B cell (primary cell): ENCODE measurements at regions not wholly inside any gene's neighbourhood (a gene's known extent, or its start where the extent isn't known, plus 50 kb on each side); places are given as distances from the start of the nearest gene placed in this dataset.

Experiments used
- ATAC-seq: fragments of 200-7000 bp; cut with Tn5 transposase; one replicate; pipeline ENCODE4 v1.10.0; 2021; ENCODE audit warnings: low read depth, mild to moderate bottlenecking, moderate number of reproducible peaks, moderate library complexity
- CTCF ChIA-PET: fragments of 350-600 bp; sonication (Branson Sonifier 250); formaldehyde crosslinking; loops from one replicate; lab custom pipeline; 2021; ENCODE audit warnings: antibody characterized with exemption, inconsistent platforms; lab: Charles Lee
- POLR2A ChIA-PET: fragments of 350-600 bp; sonication (Branson Sonifier 250); formaldehyde crosslinking; loops from one replicate; lab custom pipeline; 2021; ENCODE audit warnings: antibody characterized with exemption; lab: Charles Lee
- DNase-seq: peaks from one replicate; pipeline ENCODE4 v3.0.0; 2013
- H2AFZ ChIP-seq: 2 replicates; pipeline ENCODE4 v1.6.1; 2012; ENCODE audit warnings: mild to moderate bottlenecking, low read depth, low read length; ENCODE audit not compliant: insufficient read depth, poor library complexity, severe bottlenecking
- H3K27ac ChIP-seq, 2 donors: 1 replicate in 1 of 2; 2 replicates in 1 of 2; pipeline ENCODE4 v1.5.1; 2012 to 2013; ENCODE audit warnings: low read length in 2 of 2, mild to moderate bottlenecking in 2 of 2, moderate library complexity in 1 of 2
- H3K27me3 ChIP-seq, 4 experiments: fragments of 200-600 bp in 1 of 4; sonication (generic) in 1 of 4; replicated peaks in 1 of 4; 1 replicate in 2 of 4; 2 replicates in 2 of 4; pipeline versions ENCODE4 v1.6.1 to v1.7.0; 2013 to 2016; ENCODE audit warnings: low read length in 3 of 4, mild to moderate bottlenecking in 2 of 4, mixed read lengths in 1 of 4, moderate library complexity in 1 of 4; ENCODE audit not compliant: insufficient read depth in 4 of 4, control insufficient read depth in 3 of 4; ENCODE audit errors: control extremely low read depth in 1 of 4
- H3K36me3 ChIP-seq, 2 experiments: replicated peaks in 1 of 2; 1 replicate in 1 of 2; 2 replicates in 1 of 2; pipeline versions ENCODE4 v1.6.1 to v1.7.1; 2013; ENCODE audit warnings: low read length in 1 of 2; ENCODE audit not compliant: insufficient read depth in 2 of 2, control insufficient read depth in 1 of 2; ENCODE audit errors: control extremely low read depth in 1 of 2, extremely low read depth in 1 of 2
- H3K4me1 ChIP-seq, 2 donors: fragments of 200-600 bp in 1 of 2; sonication (generic) in 1 of 2; 1 replicate in 1 of 2; 2 replicates in 1 of 2; pipeline versions ENCODE4 v1.5.1 to v1.6.1; 2013 to 2017; ENCODE audit warnings: low read length in 2 of 2; ENCODE audit not compliant: control insufficient read depth in 2 of 2, insufficient read depth in 2 of 2
- H3K4me2 ChIP-seq: replicated peaks from 2 replicates; pipeline ENCODE3; 2012; ENCODE audit warnings: mild to moderate bottlenecking, low read depth, low read length; ENCODE audit not compliant: poor library complexity, severe bottlenecking
- H3K4me3 ChIP-seq, 5 experiments: fragments of 200-600 bp in 1 of 5; sonication (generic) in 1 of 5; 1 replicate in 3 of 5; 2 replicates in 2 of 5; pipeline versions ENCODE4 v1.5.1 to v1.7.0; 2011 to 2016; ENCODE audit warnings: low read length in 4 of 5, mild to moderate bottlenecking in 4 of 5, low read depth in 2 of 5, control low read depth in 1 of 5, moderate library complexity in 1 of 5; ENCODE audit not compliant: insufficient read depth in 1 of 5; ENCODE audit errors: control extremely low read depth in 1 of 5, extremely low read depth in 1 of 5
- H3K79me2 ChIP-seq: fragments of 200-600 bp; sonication (generic); one replicate; pipeline ENCODE4 v1.6.0; 2016; ENCODE audit warnings: low read length; ENCODE audit not compliant: control insufficient read depth, insufficient read depth
- H3K9ac ChIP-seq: fragments of 200-600 bp; sonication (generic); 2 replicates; pipeline ENCODE4 v1.6.1; 2017; ENCODE audit warnings: mild to moderate bottlenecking, low read length, moderate library complexity
- H3K9me3 ChIP-seq, 3 donors: one replicate each; pipeline versions ENCODE4 v1.6.1 to v1.7.1; 2013; ENCODE audit warnings: low read length in 2 of 3; ENCODE audit not compliant: control insufficient read depth in 2 of 3, insufficient read depth in 1 of 3; ENCODE audit errors: control extremely low read depth in 1 of 3
- H4K20me1 ChIP-seq: 2 replicates; pipeline ENCODE4 v1.6.0; 2012; ENCODE audit warnings: mild to moderate bottlenecking, low read length; ENCODE audit not compliant: insufficient read depth, control insufficient read depth, poor library complexity, severe bottlenecking
- H3K27ac Mint-ChIP-seq: one replicate; pipeline ENCODE4 v1.8.0; 2021; ENCODE audit warnings: mixed read lengths
- H3K27me3 Mint-ChIP-seq: one replicate; pipeline ENCODE4 v1.8.0; 2021; ENCODE audit warnings: mixed read lengths
- H3K4me1 Mint-ChIP-seq: one replicate; pipeline ENCODE4 v1.8.0; 2021; ENCODE audit warnings: mixed read lengths
- H3K4me3 Mint-ChIP-seq: one replicate; pipeline ENCODE4 v1.8.0; 2021; ENCODE audit warnings: mixed read lengths
- H3K9me3 Mint-ChIP-seq: one replicate; pipeline ENCODE4 v1.8.0; 2022; ENCODE audit warnings: mixed read lengths; ENCODE audit not compliant: insufficient read depth
- EZH2 ChIP-seq: IDR thresholded peaks from 2 replicates; pipeline ENCODE4 v1.6.1; 2012; ENCODE audit warnings: borderline replicate concordance, low read depth, mild to moderate bottlenecking, moderate library complexity, low read length; ENCODE audit not compliant: insufficient read depth, poor library complexity, severe bottlenecking
- WGBS: methylation state at CpG from one replicate; pipeline ENCODE4 v1.1.5; 2013; ENCODE audit warnings: missing lambda C conversion rate; ENCODE audit not compliant: insufficient coverage; 5-methylcytosine and 5-hydroxymethylcytosine counted together
- intact Hi-C: fragments of 100-400 bp; cut with micrococcal nuclease; formaldehyde crosslinking; loops from one replicate; pipeline ENCODE4 v1.10.0; 2022
- TF ChIP-seq, protein P1 (sequence below): fragments of 200-600 bp; IDR thresholded peaks from one replicate; pipeline ENCODE4 v1.8.0; 2022; ENCODE audit warnings: antibody characterized with exemption, mild to moderate bottlenecking

- no peaks in the 10 kb centered on the region for H3K4me1 ChIP-seq
- peaks cover 5% of the 10 kb centered on the region for H3K9me3 Mint-ChIP-seq
- no peak overlapping the region for H3K27ac Mint-ChIP-seq
- no peaks in the 10 kb centered on the region for H3K4me1 Mint-ChIP-seq
- H3K27me3 Mint-ChIP-seq: no peaks in the 10 kb centered on the region
- ChIA-PET CTCF (no interaction called here), POLR2A (no interaction called here)
- no peak overlapping the region for H3K4me3 Mint-ChIP-seq
- TF ChIP-seq, protein P1, sequence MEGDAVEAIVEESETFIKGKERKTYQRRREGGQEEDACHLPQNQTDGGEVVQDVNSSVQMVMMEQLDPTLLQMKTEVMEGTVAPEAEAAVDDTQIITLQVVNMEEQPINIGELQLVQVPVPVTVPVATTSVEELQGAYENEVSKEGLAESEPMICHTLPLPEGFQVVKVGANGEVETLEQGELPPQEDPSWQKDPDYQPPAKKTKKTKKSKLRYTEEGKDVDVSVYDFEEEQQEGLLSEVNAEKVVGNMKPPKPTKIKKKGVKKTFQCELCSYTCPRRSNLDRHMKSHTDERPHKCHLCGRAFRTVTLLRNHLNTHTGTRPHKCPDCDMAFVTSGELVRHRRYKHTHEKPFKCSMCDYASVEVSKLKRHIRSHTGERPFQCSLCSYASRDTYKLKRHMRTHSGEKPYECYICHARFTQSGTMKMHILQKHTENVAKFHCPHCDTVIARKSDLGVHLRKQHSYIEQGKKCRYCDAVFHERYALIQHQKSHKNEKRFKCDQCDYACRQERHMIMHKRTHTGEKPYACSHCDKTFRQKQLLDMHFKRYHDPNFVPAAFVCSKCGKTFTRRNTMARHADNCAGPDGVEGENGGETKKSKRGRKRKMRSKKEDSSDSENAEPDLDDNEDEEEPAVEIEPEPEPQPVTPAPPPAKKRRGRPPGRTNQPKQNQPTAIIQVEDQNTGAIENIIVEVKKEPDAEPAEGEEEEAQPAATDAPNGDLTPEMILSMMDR: no peak
- TF ChIP-seq EZH2: no peak
- no peak for DNase-seq
- no peaks in the 10 kb centered on the region for H3K79me2 ChIP-seq
- H3K4me3 ChIP-seq: no peak overlapping the region
- H3K9me3 ChIP-seq: peaks cover 0 to 4% (median 0%) of the 10 kb centered on the region in 3 donors
- no peak overlapping the region for H2AFZ ChIP-seq
- no peaks in the 10 kb centered on the region for H3K36me3 ChIP-seq
- H3K27me3 ChIP-seq: no peaks in the 10 kb centered on the region
- intact Hi-C loops: no loop called here
- no peak overlapping the region for H3K27ac ChIP-seq
- no peak overlapping the region for H3K4me2 ChIP-seq
- no peak overlapping the region for H3K9ac ChIP-seq
- no CpG with 5 or more reads among the region's 5 CpGs for WGBS
- ATAC-seq: no peak
- H4K20me1 ChIP-seq: no peaks in the 10 kb centered on the region
Measured at GRCh38 chr9:79986437-79986836, 414.7 kb downstream of the TLE4 start.

DNA sequence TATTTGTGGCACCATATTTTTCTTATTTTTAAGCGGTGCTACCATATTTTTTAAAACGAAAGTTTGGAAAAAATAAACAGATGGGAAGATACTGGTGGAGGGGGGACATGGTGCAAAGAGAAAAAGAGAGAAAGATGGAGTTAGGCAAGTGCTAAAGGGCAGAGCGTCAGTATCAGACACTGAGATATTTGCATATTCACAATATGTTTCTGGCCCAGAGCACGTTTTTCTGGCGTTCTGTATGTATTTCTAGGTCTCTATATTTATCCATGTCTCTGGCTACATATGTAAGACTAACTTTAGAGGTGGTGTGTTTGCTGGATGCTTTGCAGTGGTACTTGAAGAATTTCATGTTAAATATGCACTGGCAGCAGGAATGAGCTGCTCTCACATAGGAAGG, 414.0 kb downstream of the TLE4 start:
- no peaks in the 10 kb centered on the region for H3K4me1 Mint-ChIP-seq
- Histone ChIP-seq H3K9me3 (peaks cover 0 to 4% (median 0%) of the 10 kb centered on the region in 3 donors), H3K9ac (no peak overlapping the region), H3K4me1 (no peaks in the 10 kb centered on the region), H3K79me2 (no peaks in the 10 kb centered on the region), H3K27me3 (no peaks in the 10 kb centered on the region), H3K4me3 (no peak overlapping the region), H3K36me3 (no peaks in the 10 kb centered on the region), H2AFZ (no peak overlapping the region), H4K20me1 (no peaks in the 10 kb centered on the region), H3K4me2 (no peak overlapping the region), H3K27ac (no peak overlapping the region)
- H3K4me3 Mint-ChIP-seq: no peak overlapping the region
- no peak overlapping the region for H3K27ac Mint-ChIP-seq
- TF ChIP-seq EZH2: no peak
- TF ChIP-seq, protein P1: no peak
- DNase-seq (no peak), ATAC-seq (no peak)
- 89% methylated on average over 3 of the region's 5 CpGs for WGBS
- no peaks in the 10 kb centered on the region for H3K27me3 Mint-ChIP-seq
- ChIA-PET POLR2A (no interaction called here), CTCF (no interaction called here)
- peaks cover 7% of the 10 kb centered on the region for H3K9me3 Mint-ChIP-seq
- intact Hi-C loops: no loop called here
